C4-2B (cell line): ENCODE measurements at regions not wholly inside any gene's neighbourhood (a gene's known extent, or its start where the extent isn't known, plus 50 kb on each side); places are given as distances from the start of the nearest gene placed in this dataset.

ENCODE experiments used
- H3K27ac ChIP-seq: fragments of 450-650 bp; 2 replicates; pipeline ENCODE4 v1.5.1; 2017
- CTCF ChIP-seq: fragments of 450-650 bp; conservative IDR thresholded peaks from 2 replicates; pipeline ENCODE4 v1.5.1; 2017; ENCODE audit warnings: mild to moderate bottlenecking
- ZFX ChIP-seq: fragments of 450-650 bp; IDR thresholded peaks from 2 replicates; pipeline ENCODE4 v1.6.1; 2017

GRCh38 chr6:2396042-2396657, 150.7 kb upstream of the GMDS start:
- TF ChIP-seq ZFX, result no peak
- peak; percentile 25; the same call in 1 of the 2 replicates for TF ChIP-seq CTCF
- H3K27ac ChIP-seq, result no peak overlapping the region

- no peak overlapping the region for H3K27ac ChIP-seq
- TF ChIP-seq CTCF (no peak), ZFX (no peak)
These were observed 143.3 kb upstream of the GMDS start for GRCh38 chr6:2388554-2389324.

- H3K27ac ChIP-seq, result no peak overlapping the region
These were observed 142.0 kb upstream of the GMDS start for GRCh38 chr6:2387445-2387844.

GRCh38 chr6:2385471-2385983, 140.1 kb upstream of the GMDS start:
- H3K27ac ChIP-seq, result no peak overlapping the region

More at GRCh38 chr6:2387445-2387844, 142.0 kb upstream of the GMDS start:
- TF ChIP-seq CTCF (no peak), ZFX (no peak)

GRCh38 chr6:2384528-2384927, 139.1 kb upstream of the GMDS start:
- H3K27ac ChIP-seq, result no peak overlapping the region
- TF ChIP-seq CTCF (no peak), ZFX (no peak)

More at GRCh38 chr6:2385471-2385983, 140.1 kb upstream of the GMDS start:
- no peak for TF ChIP-seq ZFX
- TF ChIP-seq CTCF, result no peak

GRCh38 chr6:2381872-2382661, 136.7 kb upstream of the GMDS start:
- H3K27ac ChIP-seq, result no peak overlapping the region
- TF ChIP-seq CTCF (no peak), ZFX (no peak)
